ENCODE measurements at regions not wholly inside any gene's neighbourhood (a gene's known extent, or its start where the extent isn't known, plus 50 kb on each side); places are given as distances from the start of the nearest gene placed in this dataset.
"Not testable (repeated sequence)": the region's sequence is repeated elsewhere in the genome, so short reads cannot be mapped to it uniquely, and the experiment has no call there.

DNA sequence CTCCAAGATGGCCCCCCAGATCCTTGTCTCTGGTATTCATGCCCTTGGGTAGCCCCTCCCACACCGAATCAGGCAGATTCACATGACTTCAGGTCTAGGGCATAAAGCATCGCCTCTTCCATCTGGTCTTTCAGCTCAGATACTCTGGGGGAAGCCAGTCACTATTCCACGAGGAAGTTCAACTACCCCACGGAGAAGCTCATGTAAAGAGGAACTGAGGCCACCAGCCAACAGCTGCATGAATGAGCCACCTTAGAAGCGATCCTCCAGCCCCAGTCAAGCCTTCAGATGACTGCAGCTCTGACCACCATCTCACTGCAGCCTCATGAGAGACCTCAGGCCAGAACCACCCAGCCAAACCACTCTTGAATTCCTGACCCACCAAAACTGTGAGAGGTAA lies 54.1 kb downstream of the SOCS3 start:
- DNase-seq = no peak

GRCh38 chr17:78304549-78305037 lies 55.3 kb downstream of the SOCS3 start:
- no peak for DNase-seq

DNA sequence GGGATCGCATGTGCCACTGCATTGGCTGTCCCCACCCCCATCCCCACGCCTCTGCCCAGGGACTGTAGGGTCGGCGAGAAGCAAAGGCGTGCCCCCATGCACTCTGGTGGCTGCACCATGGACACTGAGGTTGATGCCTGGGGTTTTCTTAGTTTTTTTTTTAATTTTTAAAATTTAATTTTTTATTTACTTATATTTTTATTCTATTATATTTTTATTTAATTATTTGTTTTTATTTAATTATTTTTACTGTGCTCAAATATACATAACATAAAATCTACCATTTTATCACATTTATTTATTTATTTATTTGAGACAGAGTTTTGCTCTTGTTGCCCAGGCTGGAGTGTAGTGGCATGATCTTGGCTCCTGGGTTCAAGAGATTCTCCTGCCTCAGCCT lies 57.4 kb downstream of the SOCS3 start:
- no peak for DNase-seq

GRCh38 chr17:78301821-78302213 lies 58.1 kb downstream of the SOCS3 start:
- DNase-seq = no peak

DNA sequence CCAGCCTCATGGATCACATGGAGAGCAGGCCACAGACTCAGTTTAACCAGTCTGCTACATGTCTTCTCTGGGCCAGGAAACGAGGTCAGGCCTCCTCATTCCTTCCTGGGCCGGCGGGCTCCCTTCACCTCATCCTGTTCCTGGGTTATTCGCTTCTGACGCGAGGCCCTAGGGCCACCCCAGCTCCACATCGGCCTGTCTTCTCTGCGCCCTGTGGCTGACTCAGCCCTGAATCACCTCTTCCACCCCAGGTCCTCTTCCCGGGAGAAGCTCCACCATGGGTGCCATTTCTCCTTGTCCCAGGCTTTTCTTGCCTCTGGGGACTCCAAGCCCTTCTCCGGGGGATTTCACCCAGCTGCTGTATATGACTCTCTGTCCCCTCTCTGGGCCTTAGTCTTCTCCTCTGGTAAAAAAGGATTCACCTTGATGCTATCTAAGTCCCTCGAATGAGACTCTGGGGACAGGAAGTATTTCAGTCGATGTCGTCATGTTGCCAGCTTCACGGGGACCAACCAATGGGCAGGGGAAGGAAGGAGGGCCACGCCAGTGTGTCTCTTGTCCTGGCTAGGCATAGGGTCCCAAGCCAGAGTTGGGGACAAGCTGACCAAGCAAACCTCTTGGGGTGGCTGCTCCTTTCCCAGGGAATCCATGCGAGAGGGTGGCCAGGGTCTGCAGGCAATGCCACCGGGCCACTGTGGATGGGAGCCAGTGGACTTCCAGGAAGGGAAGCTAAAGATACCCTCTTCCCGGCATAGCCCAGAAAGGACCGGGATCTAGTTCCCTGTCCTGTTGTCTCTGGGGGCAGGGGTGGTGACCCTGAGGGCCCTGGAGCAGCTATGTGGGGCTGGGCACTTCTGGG lies 58.7 kb downstream of the SOCS3 start:
- peak in 1 of 5 donors; percentile 54 for DNase-seq

DNA sequence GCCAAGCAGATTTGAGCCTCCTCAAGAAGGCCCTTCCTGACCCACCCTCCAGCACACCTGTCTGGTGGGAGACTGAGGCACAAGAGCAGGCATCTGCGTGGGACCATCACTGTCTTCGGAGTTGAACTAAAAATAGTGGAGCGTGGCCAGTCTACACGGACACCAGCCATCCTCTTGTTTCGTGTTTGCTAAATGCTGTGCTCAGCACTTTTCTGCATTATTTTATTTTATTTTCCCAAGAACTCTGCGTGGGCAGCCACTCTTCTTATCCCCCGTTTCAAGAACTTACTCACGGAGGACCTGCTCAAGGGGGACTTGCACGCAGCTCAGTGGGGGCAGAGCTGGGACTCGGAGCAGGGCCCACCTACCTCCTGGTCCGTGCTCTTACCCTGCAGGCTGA lies 60.8 kb downstream of the SOCS3 start:
- no peak for DNase-seq

- no peak for DNase-seq
Observed at GRCh38 chr17:78294776-78295175, 63.3 kb downstream of the TMEM235 start.

GRCh38 chr17:78294356-78294755 lies 62.9 kb downstream of the TMEM235 start:
- DNase-seq = no peak

DNA sequence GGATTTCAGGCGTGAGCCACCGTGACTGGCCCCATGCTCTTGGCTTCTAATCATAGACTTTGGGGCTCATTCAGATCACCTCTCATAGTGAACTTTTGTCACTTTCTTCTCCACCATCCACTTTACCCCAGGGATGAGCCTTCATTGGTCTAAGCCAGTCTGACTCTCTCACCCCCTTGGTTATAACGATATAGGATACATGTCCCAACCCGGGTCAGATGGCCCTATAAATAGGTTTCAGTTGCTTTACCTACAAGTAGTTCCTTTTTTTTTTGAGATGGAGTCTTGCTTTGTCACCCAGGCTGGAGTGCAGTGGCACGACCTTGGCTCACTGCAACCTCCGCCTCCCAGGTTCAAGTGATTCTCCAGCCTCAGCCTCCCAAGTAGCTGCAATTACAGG lies 61.7 kb downstream of the TMEM235 start:
- not testable (repeated sequence) for DNase-seq

DNA sequence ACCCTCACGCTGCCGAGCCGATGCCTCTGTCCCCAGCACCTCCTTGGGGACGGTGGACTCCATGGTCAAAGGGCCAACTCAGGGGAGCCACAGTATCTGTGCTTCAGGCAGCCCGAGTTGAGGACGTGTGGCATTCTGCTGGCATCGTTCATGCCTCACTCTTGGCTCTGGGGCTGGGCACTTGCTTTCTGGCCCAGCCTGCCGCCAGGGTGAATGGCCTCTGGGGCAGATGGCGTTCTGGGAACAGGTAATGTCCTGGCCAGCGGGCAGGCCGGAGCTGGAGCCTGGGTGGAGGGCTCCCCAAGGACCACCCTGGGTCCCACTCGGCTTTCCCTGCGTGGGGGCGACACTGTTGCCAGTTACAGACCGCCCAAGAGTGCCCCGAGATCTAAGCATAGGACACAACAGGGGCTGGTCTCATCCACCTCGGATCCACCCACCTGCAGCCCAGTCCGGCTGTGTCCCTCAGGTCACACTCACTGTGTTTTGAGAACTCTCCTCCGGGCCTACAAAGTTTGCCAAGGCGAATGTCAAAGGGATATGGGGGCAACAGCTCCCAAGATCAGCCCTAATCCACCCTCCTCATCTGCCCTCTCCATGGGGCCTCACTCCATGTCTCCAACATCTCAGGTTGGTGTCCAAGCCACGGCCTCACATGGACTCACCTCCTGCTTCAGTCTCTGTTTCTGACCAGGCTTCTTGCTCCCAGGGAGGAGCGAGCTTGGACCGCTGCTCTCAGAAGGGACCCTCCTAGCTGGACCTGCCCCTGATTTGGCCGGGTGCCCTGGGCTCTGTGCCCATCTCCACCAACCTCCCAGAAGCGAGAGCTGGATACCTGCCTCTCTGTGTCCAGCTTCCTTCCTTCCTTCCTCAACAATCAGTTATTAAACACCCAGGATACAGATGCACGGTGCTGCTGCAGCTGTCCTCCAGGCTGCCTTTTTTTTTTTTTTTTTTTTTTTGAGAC lies 60.8 kb downstream of the TMEM235 start:
- no peak for DNase-seq

DNA sequence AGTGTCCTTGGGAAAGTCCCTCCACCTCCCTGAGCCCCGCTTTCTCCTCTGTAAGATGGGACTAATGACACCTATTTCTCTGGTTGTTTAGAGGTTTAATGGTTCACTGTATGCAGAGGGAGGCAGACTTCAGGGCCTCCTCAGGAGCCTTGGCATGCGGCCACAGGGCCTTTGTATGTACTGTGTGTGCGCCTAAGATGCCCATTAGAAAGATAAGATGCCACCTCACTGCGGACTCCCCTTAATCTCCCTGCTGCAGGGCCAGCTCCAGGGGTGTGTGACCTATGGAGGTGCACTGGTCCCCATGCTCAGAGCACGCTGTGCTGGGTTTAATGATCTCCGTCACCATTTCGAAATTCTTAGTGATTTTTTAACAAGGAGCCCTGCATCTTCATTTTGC lies 59.3 kb downstream of the TMEM235 start:
- no peak for DNase-seq
